ENCODE measurements at regions not wholly inside any gene's neighbourhood (a gene's known extent, or its start where the extent isn't known, plus 50 kb on each side); places are given as distances from the start of the nearest gene placed in this dataset.

- TF ChIP-seq CTCF (IDR thresholded peaks at IDR 0.05; ENCODE audit: insufficient read depth, low read depth, low read length) (no peak), EZH2 (IDR thresholded peaks at IDR 0.05; ENCODE audit: insufficient read depth, low read length) (no peak)
Measured at GRCh38 chr14:99077844-99078236, 194.2 kb downstream of the BCL11B start.

Data from astrocyte (in vitro differentiated cells and primary cell).